ENCODE measurements at regions not wholly inside any gene's neighbourhood (a gene's known extent, or its start where the extent isn't known, plus 50 kb on each side); places are given as distances from the start of the nearest gene placed in this dataset.

DNA sequence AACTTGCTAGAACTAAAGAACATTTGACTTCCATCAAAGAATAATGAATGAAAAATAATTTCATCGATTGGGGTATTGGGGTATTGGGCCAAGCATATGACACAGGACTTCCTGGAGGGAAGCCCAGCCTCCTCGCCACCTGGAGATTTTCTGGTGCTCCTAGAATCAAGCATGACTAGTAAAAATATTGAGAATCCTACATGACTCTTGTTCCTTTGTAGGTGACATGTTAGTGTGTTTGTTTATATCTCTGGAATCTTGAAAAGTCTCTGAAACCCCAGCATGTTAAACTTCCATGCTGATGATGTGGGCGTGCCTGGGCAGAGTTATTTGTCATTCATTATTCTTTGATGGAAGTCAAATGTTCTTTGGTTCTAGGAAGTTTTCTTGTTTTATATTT, 90.1 kb upstream of the EPHB3 start:
- TF ChIP-seq CBX8 (IDR thresholded peaks at IDR 0.05) (no peak), RCOR1 (IDR thresholded peaks at IDR 0.05; ENCODE audit: low read depth, low read length) (no peak), ZFP36 (IDR thresholded peaks at IDR 0.05; ENCODE audit: borderline replicate concordance, partially characterized antibody) (no peak), HDAC2 (IDR thresholded peaks at IDR 0.05) (no peak), POLR2A (IDR thresholded peaks at IDR 0.05; ENCODE audit: low read length) (no peak), EP300 (IDR thresholded peaks at IDR 0.05) (no peak), MAFK (IDR thresholded peaks at IDR 0.05; ENCODE audit: partially characterized antibody) (no peak), PHF8 (IDR thresholded peaks at IDR 0.05; ENCODE audit: borderline replicate concordance, low read depth) (no peak), MYC (IDR thresholded peaks at IDR 0.05; ENCODE audit: borderline replicate concordance, low read length) (no peak), RFX5 (IDR thresholded peaks at IDR 0.05) (no peak)
- TF ChIP-seq, protein P1, sequence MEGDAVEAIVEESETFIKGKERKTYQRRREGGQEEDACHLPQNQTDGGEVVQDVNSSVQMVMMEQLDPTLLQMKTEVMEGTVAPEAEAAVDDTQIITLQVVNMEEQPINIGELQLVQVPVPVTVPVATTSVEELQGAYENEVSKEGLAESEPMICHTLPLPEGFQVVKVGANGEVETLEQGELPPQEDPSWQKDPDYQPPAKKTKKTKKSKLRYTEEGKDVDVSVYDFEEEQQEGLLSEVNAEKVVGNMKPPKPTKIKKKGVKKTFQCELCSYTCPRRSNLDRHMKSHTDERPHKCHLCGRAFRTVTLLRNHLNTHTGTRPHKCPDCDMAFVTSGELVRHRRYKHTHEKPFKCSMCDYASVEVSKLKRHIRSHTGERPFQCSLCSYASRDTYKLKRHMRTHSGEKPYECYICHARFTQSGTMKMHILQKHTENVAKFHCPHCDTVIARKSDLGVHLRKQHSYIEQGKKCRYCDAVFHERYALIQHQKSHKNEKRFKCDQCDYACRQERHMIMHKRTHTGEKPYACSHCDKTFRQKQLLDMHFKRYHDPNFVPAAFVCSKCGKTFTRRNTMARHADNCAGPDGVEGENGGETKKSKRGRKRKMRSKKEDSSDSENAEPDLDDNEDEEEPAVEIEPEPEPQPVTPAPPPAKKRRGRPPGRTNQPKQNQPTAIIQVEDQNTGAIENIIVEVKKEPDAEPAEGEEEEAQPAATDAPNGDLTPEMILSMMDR (IDR thresholded peaks at IDR 0.05): no peak
- TF ChIP-seq, protein P2, sequence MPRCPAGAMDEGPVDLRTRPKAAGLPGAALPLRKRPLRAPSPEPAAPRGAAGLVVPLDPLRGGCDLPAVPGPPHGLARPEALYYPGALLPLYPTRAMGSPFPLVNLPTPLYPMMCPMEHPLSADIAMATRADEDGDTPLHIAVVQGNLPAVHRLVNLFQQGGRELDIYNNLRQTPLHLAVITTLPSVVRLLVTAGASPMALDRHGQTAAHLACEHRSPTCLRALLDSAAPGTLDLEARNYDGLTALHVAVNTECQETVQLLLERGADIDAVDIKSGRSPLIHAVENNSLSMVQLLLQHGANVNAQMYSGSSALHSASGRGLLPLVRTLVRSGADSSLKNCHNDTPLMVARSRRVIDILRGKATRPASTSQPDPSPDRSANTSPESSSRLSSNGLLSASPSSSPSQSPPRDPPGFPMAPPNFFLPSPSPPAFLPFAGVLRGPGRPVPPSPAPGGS (IDR thresholded peaks at IDR 0.05): no peak
